Ascending aorta (tissue), 2 donors: ENCODE measurements at regions not wholly inside any gene's neighbourhood (a gene's known extent, or its start where the extent isn't known, plus 50 kb on each side); places are given as distances from the start of the nearest gene placed in this dataset.

Experiments
- DNase-seq, 2 donors: peaks; one replicate each; pipeline ENCODE4 v3.0.0-alpha.2; 2019; ENCODE audit warnings: low spot score in 2 of 2
- H3K27ac ChIP-seq, 2 donors: fragments of 200-600 bp; sonication (generic); one replicate each; pipeline ENCODE4 v1.5.1; 2016 to 2017; ENCODE audit warnings: mild to moderate bottlenecking in 1 of 2
- H3K27me3 ChIP-seq: fragments of 200-600 bp; sonication (generic); one replicate; pipeline ENCODE4 v1.5.1; 2017
- H3K36me3 ChIP-seq, 2 donors: fragments of 200-600 bp; sonication (generic); one replicate each; pipeline ENCODE4 v1.5.1; 2016
- H3K4me1 ChIP-seq, 2 donors: fragments of 200-600 bp; sonication (generic); one replicate each; pipeline ENCODE4 v1.5.1; 2016 to 2017; ENCODE audit warnings: mild to moderate bottlenecking in 1 of 2
- H3K4me3 ChIP-seq, 2 donors: fragments of 200-600 bp; sonication (generic); one replicate each; pipeline ENCODE4 v1.5.1; 2016 to 2017; ENCODE audit warnings: mild to moderate bottlenecking in 1 of 2
- H3K9me3 ChIP-seq, 2 donors: fragments of 200-600 bp; sonication (generic); one replicate each; pipeline ENCODE4 v1.5.1; 2016
- intact Hi-C: fragments of 100-400 bp; cut with DNase I; formaldehyde crosslinking; loops from one replicate; pipeline ENCODE4 v1.15.1; 2023
- TF ChIP-seq, protein P1 (sequence below), 3 experiments: fragments of 200-600 bp in 2 of 3; fragments of 450-650 bp in 1 of 3; sonication (generic) in 2 of 3; IDR thresholded peaks; one replicate each; pipeline ENCODE4 v1.5.1; 2016 to 2019; ENCODE audit warnings: antibody characterized with exemption in 3 of 3, mild to moderate bottlenecking in 1 of 3, moderate library complexity in 1 of 3

- intact Hi-C loops: no loop called here
- Histone ChIP-seq H3K36me3 (no peaks in the 10 kb centered on the region), H3K27ac (peak overlapping the region in 1 of 2 donors; percentile 8), H3K4me1 (no peaks in the 10 kb centered on the region), H3K4me3 (no peak overlapping the region), H3K27me3 (no peaks in the 10 kb centered on the region), H3K9me3 (no peaks in the 10 kb centered on the region)
- TF ChIP-seq, protein P1, sequence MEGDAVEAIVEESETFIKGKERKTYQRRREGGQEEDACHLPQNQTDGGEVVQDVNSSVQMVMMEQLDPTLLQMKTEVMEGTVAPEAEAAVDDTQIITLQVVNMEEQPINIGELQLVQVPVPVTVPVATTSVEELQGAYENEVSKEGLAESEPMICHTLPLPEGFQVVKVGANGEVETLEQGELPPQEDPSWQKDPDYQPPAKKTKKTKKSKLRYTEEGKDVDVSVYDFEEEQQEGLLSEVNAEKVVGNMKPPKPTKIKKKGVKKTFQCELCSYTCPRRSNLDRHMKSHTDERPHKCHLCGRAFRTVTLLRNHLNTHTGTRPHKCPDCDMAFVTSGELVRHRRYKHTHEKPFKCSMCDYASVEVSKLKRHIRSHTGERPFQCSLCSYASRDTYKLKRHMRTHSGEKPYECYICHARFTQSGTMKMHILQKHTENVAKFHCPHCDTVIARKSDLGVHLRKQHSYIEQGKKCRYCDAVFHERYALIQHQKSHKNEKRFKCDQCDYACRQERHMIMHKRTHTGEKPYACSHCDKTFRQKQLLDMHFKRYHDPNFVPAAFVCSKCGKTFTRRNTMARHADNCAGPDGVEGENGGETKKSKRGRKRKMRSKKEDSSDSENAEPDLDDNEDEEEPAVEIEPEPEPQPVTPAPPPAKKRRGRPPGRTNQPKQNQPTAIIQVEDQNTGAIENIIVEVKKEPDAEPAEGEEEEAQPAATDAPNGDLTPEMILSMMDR (IDR thresholded peaks at IDR 0.05): no peak
- DNase-seq: no peak
Measured at GRCh38 chr3:107951126-107951525, 139.7 kb downstream of the CD47 start.

DNA sequence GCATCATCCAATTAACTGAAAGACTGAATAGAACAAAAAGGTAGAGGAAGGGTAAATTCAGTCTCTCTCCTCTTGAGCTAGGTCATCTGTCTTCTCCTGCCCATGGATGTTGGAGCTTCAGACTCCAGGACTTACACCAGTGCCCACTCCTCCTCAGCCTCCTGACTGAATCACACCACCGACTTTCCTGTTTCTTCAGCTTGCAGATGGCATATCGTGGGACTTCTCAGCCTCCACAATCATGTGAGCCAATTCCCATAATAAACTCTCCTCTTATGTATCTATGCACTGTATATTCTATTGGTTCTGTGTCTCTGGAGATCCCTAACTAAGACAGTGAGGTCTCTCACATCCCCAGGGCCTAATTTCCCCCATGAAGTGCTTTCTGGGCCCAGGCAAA is 140.4 kb downstream of the CD47 start:
- intact Hi-C loops: no loop called here
- no peak for DNase-seq
- Histone ChIP-seq H3K27ac (no peak overlapping the region), H3K4me1 (no peaks in the 10 kb centered on the region), H3K27me3 (no peaks in the 10 kb centered on the region), H3K36me3 (no peaks in the 10 kb centered on the region), H3K4me3 (no peak overlapping the region), H3K9me3 (no peaks in the 10 kb centered on the region)
- TF ChIP-seq, protein P1 (IDR thresholded peaks at IDR 0.05): no peak

DNA sequence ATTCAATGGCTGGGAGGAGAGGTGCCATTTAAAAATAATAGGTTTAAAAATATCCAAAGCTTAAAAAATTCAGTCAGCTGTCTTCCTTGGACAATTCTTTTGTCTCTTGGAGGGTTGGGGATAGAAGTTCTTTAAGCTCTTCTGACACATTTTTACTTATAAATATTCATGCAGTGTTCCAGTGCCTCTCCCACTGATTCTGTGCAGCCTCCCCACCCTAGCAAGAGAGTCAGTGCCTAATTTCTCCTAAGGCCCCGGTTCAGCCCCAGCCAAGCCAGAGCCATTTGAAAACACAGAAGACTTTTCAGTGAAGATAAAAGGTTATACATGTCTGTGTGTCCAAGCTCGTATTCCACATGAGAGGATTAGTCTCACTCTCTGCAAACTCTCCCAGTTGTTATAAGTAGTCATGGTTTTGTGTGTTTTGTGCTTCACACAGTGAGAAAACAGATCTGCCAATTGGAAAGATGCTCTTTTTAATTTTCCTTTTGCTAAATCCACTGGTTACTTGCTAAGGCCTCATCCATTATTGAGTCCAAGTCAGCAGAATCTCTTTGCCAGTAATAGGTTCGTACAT is 141.3 kb downstream of the CD47 start:
- DNase-seq: no peak
- no peak overlapping the region for H3K4me3 ChIP-seq
- H3K4me1 ChIP-seq: no peaks in the 10 kb centered on the region
- no peaks in the 10 kb centered on the region for H3K27me3 ChIP-seq
- no peaks in the 10 kb centered on the region for H3K9me3 ChIP-seq
- intact Hi-C loops: no loop called here
- TF ChIP-seq, protein P1 (IDR thresholded peaks at IDR 0.05): no peak
- H3K27ac ChIP-seq: no peak overlapping the region
- H3K36me3 ChIP-seq: no peaks in the 10 kb centered on the region

DNA sequence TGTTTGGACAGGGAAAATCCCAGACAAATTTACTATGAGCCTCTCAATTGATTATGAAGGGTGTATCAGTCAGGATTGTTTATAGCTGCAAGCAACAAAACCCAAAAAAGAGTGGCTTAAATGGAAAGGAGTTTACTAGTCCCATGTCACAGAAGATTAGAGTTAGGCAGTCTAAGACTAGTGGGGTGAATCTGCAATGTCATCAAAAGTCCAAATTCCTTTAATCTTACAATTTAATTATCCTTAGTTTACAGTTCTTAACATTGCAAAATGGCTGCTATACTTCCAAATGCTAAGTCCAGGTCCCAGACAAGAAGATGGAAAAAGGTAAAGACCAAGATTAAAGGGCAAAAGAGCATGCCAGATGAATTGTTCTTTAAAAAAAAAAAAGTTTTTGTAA is 143.6 kb downstream of the CD47 start:
- DNase-seq: no peak
- H3K27me3 ChIP-seq: no peaks in the 10 kb centered on the region

GRCh38 chr3:107946700-107947099 is 144.1 kb downstream of the CD47 start:
- Histone ChIP-seq H3K27ac (no peak overlapping the region), H3K4me3 (no peak overlapping the region), H3K27me3 (no peaks in the 10 kb centered on the region), H3K4me1 (no peaks in the 10 kb centered on the region), H3K9me3 (no peaks in the 10 kb centered on the region), H3K36me3 (no peaks in the 10 kb centered on the region)
- intact Hi-C loops: no loop called here
- DNase-seq: no peak
- TF ChIP-seq, protein P1 (IDR thresholded peaks at IDR 0.05): no peak

More for the DNA sequence above, 143.6 kb downstream of the CD47 start:
- Histone ChIP-seq H3K27ac (no peak overlapping the region), H3K4me1 (no peaks in the 10 kb centered on the region), H3K36me3 (no peaks in the 10 kb centered on the region), H3K9me3 (no peaks in the 10 kb centered on the region), H3K4me3 (no peak overlapping the region)
- intact Hi-C loops: no loop called here
- TF ChIP-seq, protein P1 (IDR thresholded peaks at IDR 0.05): no peak
